HCT116 (cell line): ENCODE measurements at regions not wholly inside any gene's neighbourhood (a gene's known extent, or its start where the extent isn't known, plus 50 kb on each side); places are given as distances from the start of the nearest gene placed in this dataset.

Experiments
- ATAC-seq: fragments of 200-7000 bp; cut with Tn5 transposase; 2 replicates; pipeline ENCODE4 v1.9.1; 2020; ENCODE audit warnings: mild to moderate bottlenecking, moderate library complexity
- BruUV-seq: library from RNA; stranded (reverse); fragments of 400-500 nt; replicated peaks from 2 replicates; lab custom pipeline; 2021; lab: Mats Ljungman, UMichigan
- CTCF ChIA-PET: fragments of 300-600 bp; sonication (Branson Sonifier 250); formaldehyde crosslinking; loops from one replicate; lab custom pipeline; 2021; ENCODE audit warnings: antibody characterized with exemption; lab: Charles Lee
- POLR2A ChIA-PET: fragments of 300-600, 350-600 bp; sonication (Branson Sonifier 250); formaldehyde crosslinking; loops from one replicate; lab custom pipeline; 2021; ENCODE audit warnings: antibody characterized with exemption; lab: Charles Lee
- RAD21 ChIA-PET, 2 experiments: fragments of 300-600 bp; sonication (Branson Sonifier 250); formaldehyde crosslinking; loops; one replicate each; lab custom pipeline; 2023; ENCODE audit warnings: low total read pairs in 2 of 2; ENCODE audit not compliant: uncharacterized antibody in 2 of 2, unreplicated experiment in 2 of 2, low non-redundant PET in 1 of 2; lab: Charles Lee
- DNase-seq: peaks from one replicate; pipeline ENCODE4 v3.0.0-alpha.2; 2010; ENCODE audit warnings: low read depth, low spot score
- H2AFZ ChIP-seq: fragments of 200-600 bp; shearing (Covaris generic), sonication (generic); 2 replicates; pipeline ENCODE4 v1.6.1; 2017; ENCODE audit warnings: low read depth, mixed run types, mixed read lengths, antibody characterized with exemption, low read length; ENCODE audit not compliant: poor library complexity, severe bottlenecking
- H3K27ac ChIP-seq: 2 replicates; pipeline ENCODE4 v1.5.1; 2012; ENCODE audit warnings: low read depth, low read length
- H3K27me3 ChIP-seq: fragments of 200-600 bp; sonication (generic); 2 replicates; pipeline ENCODE4 v1.6.1; 2016; ENCODE audit warnings: mixed run types, low read length, mixed read lengths; ENCODE audit not compliant: insufficient read depth
- H3K36me3 ChIP-seq, 2 experiments: fragments of 200-500 bp in 1 of 2; fragments of 200-600 bp in 1 of 2; sonication (Bioruptor generic) in 1 of 2; sonication (generic) in 1 of 2; 2 replicates each; pipeline versions ENCODE4 v1.5.1 to v1.6.1; 2014 to 2016; ENCODE audit warnings: low read length in 2 of 2, inconsistent platforms in 1 of 2, mixed read lengths in 1 of 2, mixed run types in 1 of 2; ENCODE audit not compliant: insufficient read depth in 2 of 2, control insufficient read depth in 1 of 2
- H3K4me1 ChIP-seq, 2 experiments: fragments of 200-600 bp in 1 of 2; sonication (generic) in 1 of 2; 2 replicates each; pipeline versions ENCODE4 v1.5.1 to v1.6.1; 2012 to 2017; ENCODE audit warnings: low read length in 2 of 2, inconsistent platforms in 1 of 2, mild to moderate bottlenecking in 1 of 2, mixed read lengths in 1 of 2, mixed run types in 1 of 2, moderate library complexity in 1 of 2; ENCODE audit not compliant: insufficient read depth in 2 of 2, control insufficient read depth in 1 of 2
- H3K4me2 ChIP-seq: fragments of 200-600 bp; sonication (generic); 2 replicates; pipeline ENCODE4 v1.6.1; 2017; ENCODE audit warnings: mixed run types, low read length, mixed read lengths
- H3K4me3 ChIP-seq, 2 experiments: fragments of 200-600 bp in 1 of 2; sonication (generic) in 1 of 2; replicated peaks in 1 of 2; 2 replicates each; pipeline ENCODE4 v1.5.1; 2011 to 2016; ENCODE audit warnings: low read length in 2 of 2, control low read depth in 1 of 2, low read depth in 1 of 2, mild to moderate bottlenecking in 1 of 2, mixed read lengths in 1 of 2, mixed run types in 1 of 2
- H3K79me2 ChIP-seq: fragments of 200-600 bp; sonication (generic); 2 replicates; pipeline ENCODE4 v1.6.1; 2017; ENCODE audit warnings: mild to moderate bottlenecking, mixed run types, low read length, moderate library complexity, mixed read lengths; ENCODE audit not compliant: insufficient read depth
- H3K9ac ChIP-seq: fragments of 200-600 bp; sonication (generic); 2 replicates; pipeline ENCODE4 v1.6.1; 2016; ENCODE audit warnings: low read length, mixed read lengths
- H3K9me2 ChIP-seq: fragments of 200-600 bp; sonication (generic), shearing (Covaris generic); 2 replicates; pipeline ENCODE4 v1.6.1; 2017; ENCODE audit warnings: mixed run types, mild to moderate bottlenecking, moderate library complexity; ENCODE audit not compliant: insufficient read depth
- H3K9me3 ChIP-seq, 2 experiments: fragments of 200-500 bp in 1 of 2; fragments of 200-600 bp in 1 of 2; sonication (Bioruptor generic) in 1 of 2; sonication (generic) in 1 of 2; 2 replicates each; pipeline ENCODE4 v1.6.1; 2014 to 2017; ENCODE audit warnings: low read length in 2 of 2, mixed read lengths in 2 of 2, inconsistent platforms in 1 of 2, low read depth in 1 of 2, mild to moderate bottlenecking in 1 of 2, mixed run types in 1 of 2, moderate library complexity in 1 of 2; ENCODE audit not compliant: control insufficient read depth in 1 of 2, insufficient read depth in 1 of 2
- H4K20me1 ChIP-seq: fragments of 200-600 bp; sonication (generic), shearing (Covaris generic); 2 replicates; pipeline ENCODE4 v1.6.1; 2017; ENCODE audit warnings: mixed run types, mild to moderate bottlenecking, moderate library complexity; ENCODE audit not compliant: insufficient read depth
- ATF3 ChIP-seq: IDR thresholded peaks from 2 replicates; pipeline ENCODE4 v1.6.1; 2012
- CEBPB ChIP-seq: IDR thresholded peaks from 2 replicates; pipeline ENCODE4 v1.6.1; 2012; ENCODE audit warnings: low read depth
- EZH2phosphoT487 ChIP-seq: fragments of 200-600 bp; IDR thresholded peaks from 2 replicates; pipeline ENCODE4 v1.6.1; 2018; ENCODE audit warnings: antibody characterized with exemption, borderline replicate concordance
- FOSL1 ChIP-seq: IDR thresholded peaks from 2 replicates; pipeline ENCODE4 v1.6.1; 2012; ENCODE audit warnings: low read depth
- JUND ChIP-seq: IDR thresholded peaks from 2 replicates; pipeline ENCODE4 v1.6.1; 2012
- MAX ChIP-seq: IDR thresholded peaks from 2 replicates; pipeline ENCODE4 v1.6.1; 2012
- POLR2AphosphoS5 ChIP-seq: IDR thresholded peaks from 2 replicates; pipeline ENCODE4 v1.6.1; 2011; ENCODE audit warnings: mild to moderate bottlenecking, low read depth, low read length, moderate library complexity
- SP1 ChIP-seq: IDR thresholded peaks from 2 replicates; pipeline ENCODE4 v1.6.1; 2012; ENCODE audit warnings: low read depth
- SRF ChIP-seq: IDR thresholded peaks from 2 replicates; pipeline ENCODE4 v1.6.1; 2012; ENCODE audit warnings: low read depth
- TCF7L2 ChIP-seq: IDR thresholded peaks from 2 replicates; pipeline ENCODE4 v1.7.0; 2011; ENCODE audit warnings: borderline replicate concordance, inconsistent platforms; ENCODE audit not compliant: insufficient read depth, insufficient read length; ENCODE audit errors: extremely low read depth
- YY1 ChIP-seq: IDR thresholded peaks from 2 replicates; pipeline ENCODE4 v1.6.1; 2011; ENCODE audit warnings: low read length, low read depth, moderate library complexity, mild to moderate bottlenecking; ENCODE audit not compliant: insufficient replicate concordance; ENCODE audit errors: extremely low read depth
- ZNF274 ChIP-seq: fragments of 200-500 bp; sonication (Bioruptor generic); IDR thresholded peaks from 2 replicates; pipeline ENCODE4 v1.6.1; 2014; ENCODE audit warnings: mild to moderate bottlenecking, low read depth, low read length, inconsistent platforms
- intact Hi-C: fragments of 100-400 bp; cut with micrococcal nuclease; formaldehyde crosslinking; loops from 2 replicates; pipeline ENCODE4 v1.10.0; 2022

GRCh38 chr10:3532644-3533043, 252.4 kb downstream of the KLF6 start:
- CTCF ChIA-PET = no interaction called here
- Histone ChIP-seq H3K4me2 (peak overlapping the region; percentile 80), H3K79me2 (no peaks in the 10 kb centered on the region), H3K27ac (no peak overlapping the region), H3K27me3 (no peaks in the 10 kb centered on the region), H3K9me3 (no peaks in the 10 kb centered on the region), H3K9ac (peak overlapping the region; percentile 39), H3K9me2 (no peaks in the 10 kb centered on the region), H4K20me1 (no peaks in the 10 kb centered on the region), H3K36me3 (no peaks in the 10 kb centered on the region)
- peak; percentile 23 for DNase-seq
- BruUV-seq = no TSS peak
- POLR2A ChIA-PET = no interaction called here
- TF ChIP-seq FOSL1 (peak; percentile 38; the same call in 1 of the 2 replicates), EZH2phosphoT487 (no peak), JUND (peak; percentile 67), MAX (peak; percentile 52; the same call in 1 of the 2 replicates), SP1 (0 out of 2 replicates have a peak, but pooled peaks have one; percentile 22), POLR2AphosphoS5 (peak; percentile 28; the same call in 1 of the 2 replicates), YY1 (no peak)
- TF ChIP-seq, all 23 proteins: peak for 5
- RAD21 ChIA-PET = no interaction called here
- intact Hi-C loops = no loop called here
- peak overlapping the region; percentile 72 for H2AFZ ChIP-seq
- ATAC-seq = peak; percentile 88
- peak overlapping the region; percentile 8 to 42 for H3K4me3 ChIP-seq
- peaks cover 7 to 35% of the 10 kb centered on the region in 2 experiments; a peak in 3 of 4 replicates for H3K4me1 ChIP-seq

- BruUV-seq = no TSS peak
- TF ChIP-seq SRF (no peak), JUND (no peak), CEBPB (no peak), MAX (no peak), ZNF274 (no peak), YY1 (no peak), ATF3 (no peak), TCF7L2 (no peak), FOSL1 (no peak)
- intact Hi-C loops = no loop called here
- Histone ChIP-seq H3K27ac (no peak overlapping the region), H3K4me1 (peaks cover 7 to 35% of the 10 kb centered on the region in 2 experiments; a peak in 3 of 4 replicates), H3K9me2 (no peaks in the 10 kb centered on the region), H3K9ac (no peak overlapping the region), H3K27me3 (no peaks in the 10 kb centered on the region), H2AFZ (no peak overlapping the region), H4K20me1 (no peaks in the 10 kb centered on the region), H3K36me3 (no peaks in the 10 kb centered on the region), H3K4me3 (no peak overlapping the region), H3K4me2 (no peak overlapping the region), H3K79me2 (no peaks in the 10 kb centered on the region), H3K9me3 (no peaks in the 10 kb centered on the region)
- ChIA-PET CTCF (no interaction called here), RAD21 (no interaction called here), POLR2A (no interaction called here)
- ATAC-seq (no peak), DNase-seq (no peak)
Observed at GRCh38 chr10:3531670-3532069, 253.3 kb downstream of the KLF6 start.
